Uterus (tissue), 3 donors: ENCODE measurements at regions not wholly inside any gene's neighbourhood (a gene's known extent, or its start where the extent isn't known, plus 50 kb on each side); places are given as distances from the start of the nearest gene placed in this dataset.

Experiments used
- DNase-seq, 2 donors: peaks; one replicate each; pipeline ENCODE4 v3.0.0-alpha.2; 2019 to 2020
- H3K27ac ChIP-seq, 2 donors: fragments of 200-600 bp; sonication (generic); 1 replicate in 1 of 2; 2 replicates in 1 of 2; pipeline ENCODE4 v1.5.1; 2016 to 2018
- H3K27me3 ChIP-seq, 2 donors: fragments of 200-600 bp; sonication (generic); one replicate each; pipeline ENCODE4 v1.5.1; 2018 to 2019; ENCODE audit warnings: control low read depth in 1 of 2
- H3K36me3 ChIP-seq, 2 donors: fragments of 200-600 bp; sonication (generic); one replicate each; pipeline ENCODE4 v1.5.1; 2019; ENCODE audit warnings: control low read depth in 1 of 2
- H3K4me1 ChIP-seq, 2 donors: fragments of 200-600 bp; sonication (generic); one replicate each; pipeline ENCODE4 v1.5.1; 2018 to 2019; ENCODE audit warnings: control low read depth in 1 of 2
- H3K4me3 ChIP-seq, 2 donors: fragments of 200-600 bp; sonication (generic); 1 replicate in 1 of 2; 2 replicates in 1 of 2; pipeline ENCODE4 v1.5.1; 2018 to 2019; ENCODE audit warnings: mild to moderate bottlenecking in 1 of 2
- H3K9me3 ChIP-seq, 2 donors: fragments of 200-600 bp; sonication (generic); one replicate each; pipeline ENCODE4 v1.5.1; 2019; ENCODE audit warnings: control low read depth in 1 of 2
- CTCF ChIP-seq, 4 experiments: fragments of 200-600 bp in 2 of 4; fragments of 450-650 bp in 2 of 4; sonication (generic) in 2 of 4; IDR thresholded peaks; one replicate each; pipeline ENCODE4 v1.5.1; 2016 to 2019; ENCODE audit warnings: antibody characterized with exemption in 4 of 4, mild to moderate bottlenecking in 2 of 4, moderate library complexity in 1 of 4
- POLR2A ChIP-seq, 2 donors: fragments of 450-650 bp; IDR thresholded peaks; one replicate each; pipeline ENCODE4 v1.6.1; 2016; ENCODE audit warnings: antibody characterized with exemption in 2 of 2, mild to moderate bottlenecking in 1 of 2, moderate library complexity in 1 of 2
- intact Hi-C: fragments of 100-400 bp; cut with DNase I; formaldehyde crosslinking; loops from one replicate; pipeline ENCODE4 v1.15.1; 2023; ENCODE audit warnings: low total_unique reads
- donor health status: DM: yes; HTN: yes; CAD: no.

DNA sequence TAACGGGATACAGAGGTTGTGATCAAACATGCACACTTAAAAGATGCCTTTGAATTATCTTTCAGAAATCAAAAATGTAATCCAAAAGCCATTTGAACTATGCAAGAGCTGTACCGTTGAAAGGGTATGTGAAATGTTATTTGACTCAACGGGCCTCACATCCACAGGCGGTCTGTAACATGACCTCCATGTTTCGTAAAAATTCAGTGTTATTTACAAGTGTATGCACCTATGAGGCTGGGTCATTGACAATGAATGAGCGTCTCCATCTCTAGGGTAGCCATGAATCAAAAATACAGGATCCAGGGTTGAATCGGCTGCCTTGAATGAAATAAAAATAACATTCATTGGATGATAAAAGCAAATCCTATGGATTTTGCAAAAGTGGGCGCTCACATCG lies 100.1 kb downstream of the CRLF2 start:
- intact Hi-C loops: no loop called here
- Histone ChIP-seq H3K4me1 (no peaks in the 10 kb centered on the region), H3K36me3 (no peaks in the 10 kb centered on the region), H3K27ac (no peak overlapping the region), H3K9me3 (no peaks in the 10 kb centered on the region), H3K4me3 (no peak overlapping the region), H3K27me3 (no peaks in the 10 kb centered on the region)
- no peak for DNase-seq
- no peak for TF ChIP-seq CTCF (IDR thresholded peaks at IDR 0.05)
- no peak for TF ChIP-seq POLR2A (IDR thresholded peaks at IDR 0.05)

DNA sequence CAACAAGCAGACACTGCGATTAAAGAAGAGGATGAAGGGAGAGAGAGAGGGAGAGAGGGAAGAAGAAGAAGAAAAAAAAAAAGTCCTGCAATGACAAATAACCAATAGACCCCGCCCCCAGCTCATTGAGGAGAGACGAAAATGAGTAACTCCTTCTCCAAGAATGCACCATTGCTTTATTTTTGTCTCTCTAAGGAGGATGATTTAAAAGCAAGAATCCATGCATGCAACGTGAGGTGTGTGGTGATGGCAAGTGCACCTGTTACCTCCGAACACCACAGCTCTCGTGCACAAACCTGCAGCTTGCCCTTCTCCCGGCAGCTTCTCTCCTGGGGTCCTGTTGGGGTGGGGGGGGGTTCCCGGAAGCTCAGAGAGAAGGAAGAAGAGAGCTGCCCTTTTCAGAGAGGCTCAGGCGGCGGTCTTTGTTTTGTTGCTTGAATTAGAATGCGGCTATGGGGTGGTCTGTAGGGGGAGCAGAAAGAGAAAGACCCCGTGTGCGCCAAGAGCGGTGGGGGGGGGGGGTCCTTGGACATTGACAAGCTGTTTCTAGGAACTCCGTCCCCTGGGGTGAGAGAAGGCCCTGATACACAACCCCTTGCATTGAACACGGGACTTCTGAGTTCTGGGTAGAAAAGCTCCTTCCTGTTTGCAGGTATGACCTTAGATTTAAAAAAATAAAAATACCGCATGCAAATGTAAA lies 100.7 kb downstream of the CRLF2 start:
- TF ChIP-seq CTCF (IDR thresholded peaks at IDR 0.05) (no peak), POLR2A (IDR thresholded peaks at IDR 0.05) (no peak)
- no peak for DNase-seq
- no peak overlapping the region for H3K4me3 ChIP-seq
- no peak overlapping the region for H3K27ac ChIP-seq
- no peaks in the 10 kb centered on the region for H3K9me3 ChIP-seq
- no peaks in the 10 kb centered on the region for H3K4me1 ChIP-seq
- H3K27me3 ChIP-seq: no peaks in the 10 kb centered on the region
- intact Hi-C loops: no loop called here
- H3K36me3 ChIP-seq: no peaks in the 10 kb centered on the region

GRCh38 chrX:1109580-1110119 lies 102.8 kb downstream of the CRLF2 start:
- H3K27ac ChIP-seq: no peak overlapping the region
- no peak overlapping the region for H3K4me3 ChIP-seq
- H3K36me3 ChIP-seq: no peaks in the 10 kb centered on the region
- H3K9me3 ChIP-seq: no peaks in the 10 kb centered on the region
- intact Hi-C loops: no loop called here
- no peak for DNase-seq
- TF ChIP-seq POLR2A (IDR thresholded peaks at IDR 0.05) (no peak), CTCF (IDR thresholded peaks at IDR 0.05) (no peak)
- no peaks in the 10 kb centered on the region for H3K4me1 ChIP-seq
- H3K27me3 ChIP-seq: no peaks in the 10 kb centered on the region

GRCh38 chrX:1108501-1109445 lies 103.7 kb downstream of the CRLF2 start:
- no peaks in the 10 kb centered on the region for H3K9me3 ChIP-seq
- no peaks in the 10 kb centered on the region for H3K36me3 ChIP-seq
- TF ChIP-seq CTCF (IDR thresholded peaks at IDR 0.05): no peak
- no peaks in the 10 kb centered on the region for H3K4me1 ChIP-seq
- no peak for DNase-seq
- intact Hi-C loops: no loop called here
- H3K4me3 ChIP-seq: no peak overlapping the region
- H3K27me3 ChIP-seq: no peaks in the 10 kb centered on the region
- no peak overlapping the region for H3K27ac ChIP-seq
